CD14-positive monocyte (primary cell): ENCODE measurements at regions not wholly inside any gene's neighbourhood (a gene's known extent, or its start where the extent isn't known, plus 50 kb on each side); places are given as distances from the start of the nearest gene placed in this dataset.

ENCODE experiments used
- DNase-seq, 3 donors: peaks; one replicate each; pipeline ENCODE4 v3.0.0-alpha.2; 2011 to 2022
- H2AFZ ChIP-seq: 2 replicates; pipeline ENCODE4 v1.6.0; 2012; ENCODE audit warnings: mild to moderate bottlenecking, low read depth, low read length, inconsistent platforms; ENCODE audit not compliant: insufficient read depth, poor library complexity, severe bottlenecking
- H3K27ac ChIP-seq, 2 donors: 1 replicate in 1 of 2; 2 replicates in 1 of 2; pipeline ENCODE4 v1.5.1; 2012 to 2013; ENCODE audit warnings: low read length in 2 of 2, control low read depth in 1 of 2, inconsistent platforms in 1 of 2, low read depth in 1 of 2, mild to moderate bottlenecking in 1 of 2
- H3K27me3 ChIP-seq, 2 donors: one replicate each; pipeline versions ENCODE4 v1.6.0 to v1.6.1; 2011 to 2013; ENCODE audit warnings: low read length in 2 of 2; ENCODE audit not compliant: control insufficient read depth in 2 of 2, insufficient read depth in 2 of 2
- H3K36me3 ChIP-seq, 2 donors: replicated peaks in 1 of 2; 1 replicate in 1 of 2; 2 replicates in 1 of 2; pipeline versions ENCODE4 v1.5.1 to v1.6.1; 2012 to 2013; ENCODE audit warnings: low read length in 2 of 2, control low read depth in 1 of 2, inconsistent platforms in 1 of 2, mild to moderate bottlenecking in 1 of 2; ENCODE audit not compliant: insufficient read depth in 2 of 2, control insufficient read depth in 1 of 2
- H3K4me1 ChIP-seq, 2 donors: 1 replicate in 1 of 2; 2 replicates in 1 of 2; pipeline versions ENCODE4 v1.5.1 to v1.6.1; 2012 to 2013; ENCODE audit warnings: low read length in 2 of 2, control low read depth in 1 of 2, inconsistent platforms in 1 of 2, mild to moderate bottlenecking in 1 of 2, moderate library complexity in 1 of 2; ENCODE audit not compliant: insufficient read depth in 2 of 2, control insufficient read depth in 1 of 2
- H3K4me2 ChIP-seq: replicated peaks from 2 replicates; pipeline ENCODE3; 2012; ENCODE audit warnings: low read length, moderate library complexity, mild to moderate bottlenecking; ENCODE audit not compliant: poor library complexity, severe bottlenecking; ENCODE audit errors: extremely low read depth
- H3K4me3 ChIP-seq, 3 experiments: fragments of 200-600 bp in 1 of 3; sonication (generic) in 1 of 3; replicated peaks in 1 of 3; 1 replicate in 2 of 3; 2 replicates in 1 of 3; pipeline ENCODE4 v1.5.1; 2011 to 2013; ENCODE audit warnings: low read length in 3 of 3, mild to moderate bottlenecking in 3 of 3, control low read depth in 2 of 3, low read depth in 2 of 3, inconsistent platforms in 1 of 3, moderate library complexity in 1 of 3
- H3K79me2 ChIP-seq: 2 replicates; pipeline ENCODE4 v1.6.0; 2012; ENCODE audit warnings: mild to moderate bottlenecking, control low read depth, inconsistent platforms, low read length, moderate library complexity; ENCODE audit not compliant: insufficient read depth
- H3K9ac ChIP-seq: 2 replicates; pipeline ENCODE4 v1.6.0; 2017; ENCODE audit warnings: low read length, mild to moderate bottlenecking; ENCODE audit not compliant: insufficient read depth, poor library complexity, severe bottlenecking
- H3K9me3 ChIP-seq, 2 donors: replicated peaks in 1 of 2; 1 replicate in 1 of 2; 2 replicates in 1 of 2; pipeline versions ENCODE4 v1.5.1 to v1.6.1; 2012 to 2013; ENCODE audit warnings: low read length in 2 of 2, control low read depth in 1 of 2; ENCODE audit not compliant: control insufficient read depth in 1 of 2, insufficient read depth in 1 of 2
- H4K20me1 ChIP-seq: 2 replicates; pipeline ENCODE4 v1.6.0; 2012; ENCODE audit warnings: mild to moderate bottlenecking, low read length, control low read depth, moderate library complexity; ENCODE audit not compliant: insufficient read depth
- H3K27ac Mint-ChIP-seq, 7 donors: one replicate each; pipeline ENCODE4 v1.8.0; 2020; ENCODE audit warnings: mild to moderate bottlenecking in 7 of 7, mixed read lengths in 7 of 7, moderate library complexity in 6 of 7, inconsistent platforms in 2 of 7
- H3K27me3 Mint-ChIP-seq, 3 donors: one replicate each; pipeline ENCODE4 v1.8.0; 2021 to 2022; ENCODE audit warnings: low read depth in 3 of 3, mild to moderate bottlenecking in 3 of 3, mixed read lengths in 3 of 3, moderate library complexity in 3 of 3, inconsistent platforms in 1 of 3
- H3K36me3 Mint-ChIP-seq, 2 donors: one replicate each; pipeline ENCODE4 v1.8.0; 2020; ENCODE audit warnings: mixed read lengths in 2 of 2, inconsistent platforms in 1 of 2, mild to moderate bottlenecking in 1 of 2
- H3K4me1 Mint-ChIP-seq: one replicate; pipeline ENCODE4 v1.8.0; 2020; ENCODE audit warnings: mild to moderate bottlenecking, mixed read lengths
- H3K4me3 Mint-ChIP-seq, 2 donors: one replicate each; pipeline ENCODE4 v1.8.0; 2020; ENCODE audit warnings: mild to moderate bottlenecking in 2 of 2, mixed read lengths in 2 of 2, moderate library complexity in 1 of 2
- H3K9me3 Mint-ChIP-seq, 7 donors: one replicate each; pipeline ENCODE4 v1.8.0; 2020 to 2022; ENCODE audit warnings: mixed read lengths in 7 of 7, mild to moderate bottlenecking in 6 of 7, moderate library complexity in 6 of 7, inconsistent platforms in 2 of 7
- CTCF ChIP-seq: fragments of 200-600 bp; IDR thresholded peaks from one replicate; pipeline ENCODE4 v1.8.0; 2022; ENCODE audit warnings: antibody characterized with exemption, mild to moderate bottlenecking
- WGBS: methylation state at CpG from one replicate; pipeline ENCODE4 v1.1.5; 2013; ENCODE audit warnings: missing lambda C conversion rate; ENCODE audit not compliant: insufficient coverage; 5-methylcytosine and 5-hydroxymethylcytosine counted together
- intact Hi-C, 2 donors: fragments of 100-400 bp; cut with micrococcal nuclease; formaldehyde crosslinking; loops; one replicate each; pipeline versions ENCODE4 v1.15.0 to v1.15.1; 2023

DNA sequence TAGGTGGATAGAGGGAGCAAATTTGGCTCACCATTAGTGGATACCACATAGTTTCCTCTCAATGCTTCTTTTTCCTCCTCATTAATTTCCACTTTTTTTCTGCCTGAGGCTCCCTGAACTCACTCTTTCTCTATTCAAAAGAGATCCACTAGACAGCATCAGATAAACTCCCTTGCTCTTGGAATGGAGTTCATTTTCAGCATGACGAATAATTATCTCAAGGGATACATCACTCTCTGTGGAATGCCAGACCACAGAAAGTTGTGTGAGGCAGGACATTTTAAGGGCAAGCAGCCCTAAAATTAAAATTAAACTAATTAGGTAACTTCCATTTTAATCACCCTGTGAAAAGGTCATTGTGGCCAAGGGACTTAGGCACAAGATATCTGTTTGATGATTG, 1920.1 kb upstream of the CELF4 start:
- Mint-ChIP-seq H3K36me3 (no peaks in the 10 kb centered on the region), H3K4me1 (no peaks in the 10 kb centered on the region), H3K4me3 (no peak overlapping the region), H3K27ac (no peak overlapping the region), H3K9me3 (peaks cover 0 to 4% (median 1%) of the 10 kb centered on the region in 7 donors), H3K27me3 (no peaks in the 10 kb centered on the region)
- intact Hi-C loops: no loop called here
- Histone ChIP-seq H3K27ac (no peak overlapping the region), H3K4me3 (no peak overlapping the region), H3K4me2 (no peak overlapping the region), H3K9ac (no peak overlapping the region), H3K27me3 (no peaks in the 10 kb centered on the region), H4K20me1 (no peaks in the 10 kb centered on the region), H3K36me3 (no peaks in the 10 kb centered on the region), H3K79me2 (no peaks in the 10 kb centered on the region), H3K4me1 (no peaks in the 10 kb centered on the region), H2AFZ (no peak overlapping the region), H3K9me3 (no peaks in the 10 kb centered on the region)
- no peak for DNase-seq
- WGBS: no CpG with 5 or more reads among the region's 1 CpG
- no peak for TF ChIP-seq CTCF

- H3K27ac ChIP-seq: no peak overlapping the region
- no peak overlapping the region for H3K4me3 ChIP-seq
- no peaks in the 10 kb centered on the region for H3K36me3 ChIP-seq
- intact Hi-C loops: no loop called here
- no peak overlapping the region for H2AFZ ChIP-seq
- Mint-ChIP-seq H3K27me3 (no peaks in the 10 kb centered on the region), H3K27ac (no peak overlapping the region), H3K36me3 (no peaks in the 10 kb centered on the region), H3K9me3 (no peaks in the 10 kb centered on the region), H3K4me3 (no peak overlapping the region), H3K4me1 (no peaks in the 10 kb centered on the region)
- no peak overlapping the region for H3K4me2 ChIP-seq
- no peaks in the 10 kb centered on the region for H3K4me1 ChIP-seq
- DNase-seq: no peak
- no peak overlapping the region for H3K9ac ChIP-seq
- H4K20me1 ChIP-seq: no peaks in the 10 kb centered on the region
- no peaks in the 10 kb centered on the region for H3K79me2 ChIP-seq
- WGBS: 100% methylated on average over 1 of the region's 4 CpGs
- no peaks in the 10 kb centered on the region for H3K9me3 ChIP-seq
- H3K27me3 ChIP-seq: no peaks in the 10 kb centered on the region
- TF ChIP-seq CTCF: no peak
Observed at GRCh38 chr18:39481281-39481680, 1915.7 kb upstream of the CELF4 start.
